ENCODE measurements at regions not wholly inside any gene's neighbourhood (a gene's known extent, or its start where the extent isn't known, plus 50 kb on each side); places are given as distances from the start of the nearest gene placed in this dataset.

- TF ChIP-seq CTCF (IDR thresholded peaks at IDR 0.05) (no peak), POLR2A (IDR thresholded peaks at IDR 0.05) (no peak)
Measured at GRCh38 chr15:70475921-70476320, 287.4 kb downstream of the UACA start.
